ENCODE measurements at regions not wholly inside any gene's neighbourhood (a gene's known extent, or its start where the extent isn't known, plus 50 kb on each side); places are given as distances from the start of the nearest gene placed in this dataset.

GRCh38 chr5:82594097-82594496 is 315.9 kb upstream of the RPS23 start:
- H3K4me3 ChIP-seq = no peak overlapping the region

GRCh38 chr5:82593481-82593880 is 315.3 kb upstream of the RPS23 start:
- no peak overlapping the region for H3K27ac ChIP-seq (ENCODE audit: control insufficient read depth, insufficient read depth)
- H3K27me3 ChIP-seq (replicated peaks in 1 of 2; ENCODE audit: control insufficient read depth in 2 of 2, insufficient read depth in 2 of 2, low read length in 1 of 2) = no peaks in the 10 kb centered on the region
- ChIA-PET CTCF (interaction anchor here (1.9 kb wide), 1 partner anchor 9 kb away, joined by 4 read pairs; no protein-coding TSS in a partner anchor), RAD21 (ENCODE audit: unreplicated experiment) (no interaction called here), POLR2A (no interaction called here), SMC1A (ENCODE audit: uncharacterized antibody, unreplicated experiment) (interaction anchor here (0.8 to 1.4 kb wide), 3 partner anchors 87 to 282 kb away, joined by 3 to 4 read pairs (median 3); no protein-coding TSS in a partner anchor)
- H3K79me2 ChIP-seq (ENCODE audit: control insufficient read depth, insufficient read depth, low read length) = no peaks in the 10 kb centered on the region
- H2AFZ ChIP-seq (ENCODE audit: control insufficient read depth, low read depth, low read length) = no peak overlapping the region
- in situ Hi-C loops (cut with MboI) (no loop called here), intact Hi-C loops (cut with micrococcal nuclease; ENCODE audit: unreplicated experiment) (no loop called here)
- H4K20me1 ChIP-seq (ENCODE audit: control insufficient read depth, insufficient read depth) = no peaks in the 10 kb centered on the region
- BruUV-seq (replicated peaks) = no TSS peak
- H3K4me3 ChIP-seq = no peak overlapping the region
- FAIRE-seq (no peak), DNase-seq (ENCODE audit: low read depth, low spot score) (no peak), ATAC-seq (no peak)
- no peak overlapping the region for H3K9ac ChIP-seq (ENCODE audit: control insufficient read depth, insufficient read depth, low read length)
- no peaks in the 10 kb centered on the region for H3K36me3 ChIP-seq (ENCODE audit: control insufficient read depth in 2 of 2, insufficient read depth in 2 of 2, low read length in 1 of 2)
- WGBS (ENCODE audit: insufficient coverage, insufficient replicate concordance, low lambda C conversion rate, missing lambda C conversion rate) = 0% methylated on average over 1 of the region's 1 CpG
- H3K4me2 ChIP-seq (ENCODE audit: control insufficient read depth, insufficient read depth) = no peak overlapping the region
- H3K9me3 ChIP-seq (replicated peaks; ENCODE audit: control insufficient read depth, insufficient read depth, low read length) = no peaks in the 10 kb centered on the region
- no peaks in the 10 kb centered on the region for H3K4me1 ChIP-seq (ENCODE audit: control insufficient read depth, insufficient read depth, low read length)
- TF ChIP-seq SIX5 (IDR thresholded peaks at IDR 0.05; ENCODE audit: low read depth, low read length, severe bottlenecking) (no peak), REST (IDR thresholded peaks at IDR 0.05; ENCODE audit: low read depth, low read length) (no peak), TBL1XR1 (IDR thresholded peaks at IDR 0.05; ENCODE audit: low read depth, low read length) (no peak), CREB1 (IDR thresholded peaks at IDR 0.05; ENCODE audit: low read depth) (no peak), JUND (IDR thresholded peaks at IDR 0.05; ENCODE audit: low read depth, low read length) (no peak), TCF12 (IDR thresholded peaks at IDR 0.05; ENCODE audit: low read depth, low read length) (no peak), SPI1 (IDR thresholded peaks at IDR 0.05; ENCODE audit: borderline replicate concordance, insufficient read depth, low read depth, low read length) (no peak), NFIC (IDR thresholded peaks at IDR 0.05; ENCODE audit: low read depth, low read length) (no peak), ETV6 (conservative IDR thresholded peaks at IDR 0.05 in 1 of 2, IDR thresholded peaks at IDR 0.05 in 1 of 2; ENCODE audit: borderline replicate concordance in 1 of 2, low read depth in 1 of 2) (no peak)

More at GRCh38 chr5:82594097-82594496, 315.9 kb upstream of the RPS23 start:
- no peaks in the 10 kb centered on the region for H3K27me3 ChIP-seq (replicated peaks in 1 of 2; ENCODE audit: control insufficient read depth in 2 of 2, insufficient read depth in 2 of 2, low read length in 1 of 2)
- intact Hi-C loops (cut with micrococcal nuclease; ENCODE audit: unreplicated experiment) = no loop called here
- H3K4me2 ChIP-seq (ENCODE audit: control insufficient read depth, insufficient read depth) = no peak overlapping the region
- no peaks in the 10 kb centered on the region for H4K20me1 ChIP-seq (ENCODE audit: control insufficient read depth, insufficient read depth)
- H3K79me2 ChIP-seq (ENCODE audit: control insufficient read depth, insufficient read depth, low read length) = no peaks in the 10 kb centered on the region
- POLR2A ChIA-PET = no interaction called here
- SMC1A ChIA-PET (ENCODE audit: uncharacterized antibody, unreplicated experiment) = interaction anchor here (0.8 kb wide), 1 partner anchor 86 kb away, joined by 4 read pairs; no protein-coding TSS in a partner anchor
- no TSS peak for BruUV-seq (replicated peaks)
- no peak for TF ChIP-seq CREM (IDR thresholded peaks at IDR 0.05; ENCODE audit: low read depth)
- no peak for TF ChIP-seq ZNF622 (IDR thresholded peaks at IDR 0.05)
- no peak for TF ChIP-seq NR2C2 (IDR thresholded peaks at IDR 0.05; ENCODE audit: borderline replicate concordance, control insufficient read depth, insufficient read length, low read depth)
- TF ChIP-seq EP300 (IDR thresholded peaks at IDR 0.05; ENCODE audit: borderline replicate concordance in 1 of 2, control insufficient read depth in 1 of 2, low read depth in 2 of 2, low read length in 2 of 2) = no peak
- no peak for TF ChIP-seq GABPA (IDR thresholded peaks at IDR 0.05; ENCODE audit: low read depth)
- no peak for TF ChIP-seq MTA2 (IDR thresholded peaks at IDR 0.05; ENCODE audit: low read depth)
- no peak for TF ChIP-seq ZNF207 (IDR thresholded peaks at IDR 0.05; ENCODE audit: borderline replicate concordance)
- no peaks in the 10 kb centered on the region for H3K4me1 ChIP-seq (ENCODE audit: control insufficient read depth, insufficient read depth, low read length)
- no peaks in the 10 kb centered on the region for H3K9me3 ChIP-seq (replicated peaks; ENCODE audit: control insufficient read depth, insufficient read depth, low read length)
- no peak for DNase-seq (ENCODE audit: low read depth, low spot score)
- no peaks in the 10 kb centered on the region for H3K36me3 ChIP-seq (ENCODE audit: control insufficient read depth in 2 of 2, insufficient read depth in 2 of 2, low read length in 1 of 2)
- RAD21 ChIA-PET (ENCODE audit: unreplicated experiment) = no interaction called here
- no peak overlapping the region for H3K27ac ChIP-seq (ENCODE audit: control insufficient read depth, insufficient read depth)
- WGBS (ENCODE audit: insufficient coverage, insufficient replicate concordance, low lambda C conversion rate, missing lambda C conversion rate) = 18% methylated on average over 1 of the region's 1 CpG
- in situ Hi-C loops (cut with MboI) = no loop called here
- FAIRE-seq = no peak
- H2AFZ ChIP-seq (ENCODE audit: control insufficient read depth, low read depth, low read length) = no peak overlapping the region
- CTCF ChIA-PET = interaction anchor here (1.9 kb wide), 1 partner anchor 9 kb away, joined by 4 read pairs; no protein-coding TSS in a partner anchor
- no peak for ATAC-seq
- H3K9ac ChIP-seq (ENCODE audit: control insufficient read depth, insufficient read depth, low read length) = no peak overlapping the region

All from GM12878 (cell line).